PC-3 (cell line): ENCODE measurements at regions not wholly inside any gene's neighbourhood (a gene's known extent, or its start where the extent isn't known, plus 50 kb on each side); places are given as distances from the start of the nearest gene placed in this dataset.
A peak's percentile ranks its signal among the peaks of the same experiment; 100 is the strongest.

Experiments used
- ATAC-seq: fragments of 200-7000 bp; cut with Tn5 transposase; 2 replicates; pipeline ENCODE4 v1.9.1; 2020; ENCODE audit warnings: mild to moderate bottlenecking, moderate library complexity
- BruUV-seq: library from RNA; stranded (reverse); fragments of 400-500 nt; replicated peaks from 2 replicates; lab custom pipeline; 2021; lab: Mats Ljungman, UMichigan
- CTCF ChIA-PET: fragments of 300-600 bp; sonication (Branson Sonifier 250); formaldehyde crosslinking; loops from one replicate; lab custom pipeline; 2022; ENCODE audit warnings: antibody characterized with exemption; lab: Charles Lee
- POLR2A ChIA-PET: fragments of 300-600 bp; sonication (Branson Sonifier 250); formaldehyde crosslinking; loops from one replicate; lab custom pipeline; 2022; ENCODE audit warnings: antibody characterized with exemption; ENCODE audit not compliant: unreplicated experiment; lab: Charles Lee
- DNase-seq: peaks from one replicate; pipeline ENCODE4 v3.0.0-alpha.2; 2015
- H2AFZ ChIP-seq: fragments of 300-600 bp; sonication (generic); 2 replicates; pipeline ENCODE4 v1.6.0; 2016; ENCODE audit warnings: antibody characterized with exemption, low read length
- H3F3A ChIP-seq: fragments of 300-600 bp; sonication (generic); one replicate; pipeline ENCODE4 v1.6.0; 2017; ENCODE audit warnings: antibody characterized with exemption, low read length, control low read depth, mild to moderate bottlenecking; ENCODE audit not compliant: unreplicated experiment
- H3K27ac ChIP-seq: fragments of 300-600 bp; sonication (generic); 2 replicates; pipeline ENCODE4 v1.5.1; 2016; ENCODE audit warnings: mild to moderate bottlenecking, low read length
- H3K27me3 ChIP-seq: fragments of 300-600 bp; sonication (generic); 2 replicates; pipeline ENCODE4 v1.6.1; 2016; ENCODE audit warnings: low read length, mixed read lengths
- H3K36me3 ChIP-seq: fragments of 300-600 bp; sonication (generic); 2 replicates; pipeline ENCODE4 v1.6.1; 2016; ENCODE audit warnings: low read depth, mixed run types, low read length, mixed read lengths
- H3K4me1 ChIP-seq: fragments of 300-600 bp; sonication (generic); 2 replicates; pipeline ENCODE4 v1.5.1; 2016; ENCODE audit warnings: low read length; ENCODE audit not compliant: insufficient read depth
- H3K4me2 ChIP-seq: fragments of 300-600 bp; sonication (generic); 2 replicates; pipeline ENCODE4 v1.6.0; 2016; ENCODE audit warnings: low read length
- H3K4me3 ChIP-seq: fragments of 300-600 bp; sonication (generic); 2 replicates; pipeline ENCODE4 v1.5.1; 2016; ENCODE audit warnings: mild to moderate bottlenecking, low read length, mixed read lengths
- H3K79me2 ChIP-seq: fragments of 300-600 bp; sonication (generic); 2 replicates; pipeline ENCODE4 v1.6.1; 2017; ENCODE audit warnings: low read length, mixed read lengths
- H3K9ac ChIP-seq: fragments of 300-600 bp; sonication (generic); 2 replicates; pipeline ENCODE4 v1.6.0; 2016; ENCODE audit warnings: mild to moderate bottlenecking, low read length
- H3K9me2 ChIP-seq: fragments of 300-600 bp; sonication (generic); replicated peaks from 2 replicates; pipeline ENCODE4 v1.6.1; 2016; ENCODE audit warnings: mixed run types, low read length, mixed read lengths
- H3K9me3 ChIP-seq: fragments of 300-600 bp; sonication (generic); 2 replicates; pipeline ENCODE4 v1.6.1; 2016; ENCODE audit warnings: low read length, mixed read lengths
- H4K20me1 ChIP-seq: fragments of 300-600 bp; sonication (generic); 2 replicates; pipeline ENCODE4 v1.6.1; 2016; ENCODE audit warnings: low read length, mixed read lengths
- EZH2 ChIP-seq: fragments of 300-600 bp; sonication (generic); IDR thresholded peaks from one replicate; pipeline ENCODE4 v1.6.1; 2017; ENCODE audit warnings: antibody characterized with exemption, mild to moderate bottlenecking, low read length; ENCODE audit not compliant: unreplicated experiment
- EZH2phosphoT487 ChIP-seq: fragments of 300-600 bp; sonication (generic); IDR thresholded peaks from 2 replicates; pipeline ENCODE4 v1.6.1; 2018; ENCODE audit warnings: mild to moderate bottlenecking, antibody characterized with exemption, low read length, borderline replicate concordance
- intact Hi-C: fragments of 100-400 bp; cut with micrococcal nuclease; formaldehyde crosslinking; loops from 2 replicates; pipeline ENCODE4 v1.9.0; 2023
- TF ChIP-seq, protein P1 (sequence below): fragments of 300-600 bp; sonication (generic); conservative IDR thresholded peaks from 2 replicates; pipeline ENCODE4 v1.5.1; 2017; ENCODE audit warnings: antibody characterized with exemption, low read depth, mild to moderate bottlenecking, low read length

DNA sequence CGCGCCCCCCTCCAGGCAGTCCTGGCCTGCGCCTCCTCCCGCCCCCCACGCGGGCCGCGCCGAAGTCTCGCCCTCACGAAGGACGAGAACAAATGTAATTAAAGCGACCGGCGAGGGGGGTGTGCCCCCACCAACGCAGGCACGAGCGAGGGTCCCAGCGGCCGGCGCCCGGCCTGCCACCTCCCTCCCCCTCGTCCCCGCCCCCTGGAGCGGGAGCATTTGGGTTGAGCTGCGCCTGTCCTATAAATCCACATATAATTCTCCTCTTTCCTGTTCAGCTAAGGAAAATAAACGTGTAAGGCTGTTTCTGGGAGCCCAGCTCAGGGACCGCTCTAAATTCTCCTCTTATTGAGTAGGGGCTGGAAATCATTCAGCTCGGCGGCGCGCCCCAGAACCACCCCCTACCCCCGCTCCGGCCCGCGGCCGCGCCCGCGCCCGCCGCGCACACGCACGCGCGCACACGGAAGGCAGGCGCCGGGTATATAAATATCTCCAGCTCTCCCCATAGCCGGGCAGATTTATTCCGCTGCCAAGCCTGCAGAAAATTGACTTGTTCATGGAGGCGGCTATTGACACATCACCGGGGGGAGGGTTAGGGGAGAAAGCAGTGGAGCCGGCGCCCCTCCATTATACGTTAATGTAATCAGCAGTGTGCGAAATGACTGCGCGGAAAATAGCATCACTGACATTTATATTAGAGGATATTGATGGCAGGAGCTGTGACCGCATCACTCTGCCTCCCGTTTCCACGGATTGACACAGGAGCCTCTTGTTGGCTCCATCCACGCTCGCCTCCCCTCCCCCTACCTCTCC, 61.6 kb upstream of the BTRC start:
- Histone ChIP-seq H3K27me3 (no peaks in the 10 kb centered on the region), H3K9me2 (no peaks in the 10 kb centered on the region), H3K9me3 (no peaks in the 10 kb centered on the region), H3K4me1 (no peaks in the 10 kb centered on the region), H3K36me3 (no peaks in the 10 kb centered on the region), H3K4me3 (peak overlapping the region; percentile 69), H4K20me1 (no peaks in the 10 kb centered on the region), H3K27ac (no peak overlapping the region), H3F3A (no peaks in the 10 kb centered on the region), H3K79me2 (no peaks in the 10 kb centered on the region), H3K9ac (no peak overlapping the region), H2AFZ (peak overlapping the region; percentile 78), H3K4me2 (peak overlapping the region; percentile 91)
- intact Hi-C loops = loop anchor here (5.0 kb wide), 1 partner anchor 80 kb away; no protein-coding TSS in a partner anchor
- no peak for DNase-seq
- TF ChIP-seq EZH2phosphoT487 = no peak
- ChIA-PET POLR2A (no interaction called here), CTCF (interaction anchor here (0.6 to 2.1 kb wide), 7 partner anchors 79 to 278 kb away, joined by 3 to 11 read pairs (median 4); no protein-coding TSS in a partner anchor)
- peak; percentile 41 for ATAC-seq
- no TSS peak for BruUV-seq

DNA sequence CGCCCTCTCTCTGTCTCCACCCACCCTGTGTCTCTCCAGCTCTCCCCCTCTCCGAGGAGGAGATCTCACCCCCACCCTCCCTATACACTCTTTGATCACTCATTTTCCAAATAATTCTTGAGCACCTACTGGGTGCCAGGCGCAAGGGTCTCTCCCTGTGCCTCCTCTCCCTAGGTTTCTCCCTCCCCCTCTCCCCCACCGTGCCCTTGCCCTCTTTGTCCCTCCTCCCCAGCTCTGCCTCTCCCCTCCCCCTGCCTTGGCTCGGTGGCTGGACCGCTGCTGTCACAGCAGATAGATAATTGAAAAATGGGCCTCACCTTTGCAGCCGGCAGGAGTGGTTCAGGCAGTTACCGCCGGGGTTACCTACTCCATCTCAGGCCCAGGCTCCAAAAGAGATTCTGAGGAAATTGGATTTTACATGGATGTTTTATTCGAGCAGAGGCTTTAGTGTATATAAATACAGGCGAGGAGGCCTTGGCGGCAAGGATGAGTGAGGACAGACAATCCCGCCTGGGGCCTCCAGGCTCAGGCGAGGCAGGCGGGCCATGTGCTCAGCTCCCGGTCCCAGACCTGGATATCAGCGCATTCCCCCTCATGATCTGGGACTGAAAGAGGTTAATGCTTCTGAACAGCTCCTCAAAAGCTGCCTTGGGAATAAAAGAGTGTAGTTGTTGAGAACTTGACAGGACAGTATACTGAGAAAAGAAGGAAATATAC, 60.8 kb upstream of the BTRC start:
- H3K36me3 ChIP-seq = no peaks in the 10 kb centered on the region
- TF ChIP-seq, protein P1, sequence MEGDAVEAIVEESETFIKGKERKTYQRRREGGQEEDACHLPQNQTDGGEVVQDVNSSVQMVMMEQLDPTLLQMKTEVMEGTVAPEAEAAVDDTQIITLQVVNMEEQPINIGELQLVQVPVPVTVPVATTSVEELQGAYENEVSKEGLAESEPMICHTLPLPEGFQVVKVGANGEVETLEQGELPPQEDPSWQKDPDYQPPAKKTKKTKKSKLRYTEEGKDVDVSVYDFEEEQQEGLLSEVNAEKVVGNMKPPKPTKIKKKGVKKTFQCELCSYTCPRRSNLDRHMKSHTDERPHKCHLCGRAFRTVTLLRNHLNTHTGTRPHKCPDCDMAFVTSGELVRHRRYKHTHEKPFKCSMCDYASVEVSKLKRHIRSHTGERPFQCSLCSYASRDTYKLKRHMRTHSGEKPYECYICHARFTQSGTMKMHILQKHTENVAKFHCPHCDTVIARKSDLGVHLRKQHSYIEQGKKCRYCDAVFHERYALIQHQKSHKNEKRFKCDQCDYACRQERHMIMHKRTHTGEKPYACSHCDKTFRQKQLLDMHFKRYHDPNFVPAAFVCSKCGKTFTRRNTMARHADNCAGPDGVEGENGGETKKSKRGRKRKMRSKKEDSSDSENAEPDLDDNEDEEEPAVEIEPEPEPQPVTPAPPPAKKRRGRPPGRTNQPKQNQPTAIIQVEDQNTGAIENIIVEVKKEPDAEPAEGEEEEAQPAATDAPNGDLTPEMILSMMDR = no peak
- TF ChIP-seq EZH2phosphoT487 = no peak
- TF ChIP-seq EZH2 = no peak
- CTCF ChIA-PET = interaction anchor here (2.1 kb wide), 1 partner anchor 79 kb away, joined by 11 read pairs; no protein-coding TSS in a partner anchor
- BruUV-seq = no TSS peak
- no peaks in the 10 kb centered on the region for H3K9me3 ChIP-seq
- no peak for ATAC-seq
- no peak overlapping the region for H3K27ac ChIP-seq
- H3K9me2 ChIP-seq = no peaks in the 10 kb centered on the region
- no peaks in the 10 kb centered on the region for H3K27me3 ChIP-seq
- no peaks in the 10 kb centered on the region for H4K20me1 ChIP-seq
- no peaks in the 10 kb centered on the region for H3F3A ChIP-seq
- no peak for DNase-seq
- POLR2A ChIA-PET = no interaction called here
- H2AFZ ChIP-seq = no peak overlapping the region
- H3K9ac ChIP-seq = no peak overlapping the region
- H3K4me2 ChIP-seq = no peak overlapping the region
- H3K4me3 ChIP-seq = peak overlapping the region; percentile 69; the same call in 1 of the 2 replicates
- no peaks in the 10 kb centered on the region for H3K79me2 ChIP-seq
- no peaks in the 10 kb centered on the region for H3K4me1 ChIP-seq
- intact Hi-C loops = loop anchor here (5.0 kb wide), 1 partner anchor 81 kb away; no protein-coding TSS in a partner anchor

DNA sequence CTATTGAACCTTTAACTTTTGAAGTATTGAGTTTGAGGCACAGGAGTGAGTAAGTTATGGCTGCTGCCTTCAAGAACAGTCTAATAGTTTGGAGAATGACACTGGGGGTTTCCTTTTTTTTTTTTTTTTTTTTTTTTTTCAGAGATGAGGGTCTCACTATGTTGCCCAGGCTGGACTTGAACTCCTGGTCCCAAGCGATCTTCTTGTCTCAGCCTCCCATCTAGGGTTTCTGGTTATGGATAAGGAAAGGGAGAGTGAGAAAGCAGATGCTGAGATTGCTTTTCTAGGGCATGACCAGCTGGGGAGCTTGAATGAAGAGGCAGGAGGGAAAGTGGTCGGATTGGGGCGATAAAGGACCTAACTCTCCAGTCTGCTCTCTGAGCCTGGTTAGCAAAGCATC, 59.9 kb upstream of the BTRC start:
- no TSS peak for BruUV-seq
- Histone ChIP-seq H4K20me1 (no peaks in the 10 kb centered on the region), H3K9me3 (no peaks in the 10 kb centered on the region), H3K4me1 (no peaks in the 10 kb centered on the region), H3K9me2 (no peaks in the 10 kb centered on the region), H3K79me2 (no peaks in the 10 kb centered on the region), H3F3A (no peaks in the 10 kb centered on the region), H3K27me3 (no peaks in the 10 kb centered on the region), H3K4me2 (no peak overlapping the region), H3K9ac (no peak overlapping the region), H3K36me3 (no peaks in the 10 kb centered on the region), H2AFZ (no peak overlapping the region), H3K27ac (no peak overlapping the region), H3K4me3 (no peak overlapping the region)
- TF ChIP-seq, protein P1 = no peak
- TF ChIP-seq EZH2phosphoT487 (no peak), EZH2 (no peak)
- ChIA-PET CTCF (no interaction called here), POLR2A (no interaction called here)
- ATAC-seq = no peak
- no peak for DNase-seq
- intact Hi-C loops = loop anchor here (5.0 kb wide), 1 partner anchor 82 kb away; no protein-coding TSS in a partner anchor
